LNCaP clone FGC (cell line): ENCODE measurements at regions not wholly inside any gene's neighbourhood (a gene's known extent, or its start where the extent isn't known, plus 50 kb on each side); places are given as distances from the start of the nearest gene placed in this dataset.

Source experiments
- DNase-seq: peaks from one replicate; pipeline ENCODE4 v3.0.0-alpha.2; 2011; ENCODE audit warnings: low read depth
- H3K4me3 ChIP-seq: 2 replicates; pipeline ENCODE4 v1.5.1; 2011; ENCODE audit warnings: mild to moderate bottlenecking, low read depth, low read length, control low read depth
- CTCF ChIP-seq: IDR thresholded peaks from 2 replicates; pipeline ENCODE4 v1.5.1; 2012; ENCODE audit warnings: mild to moderate bottlenecking; ENCODE audit not compliant: control insufficient read depth, insufficient read depth; ENCODE audit errors: extremely low read depth

- H3K4me3 ChIP-seq, result no peak overlapping the region
- DNase-seq, result no peak
- no peak for TF ChIP-seq CTCF
Observed at GRCh38 chr9:7542126-7542525, 257.5 kb downstream of the DMAC1 start.

- H3K4me3 ChIP-seq, result no peak overlapping the region
- TF ChIP-seq CTCF, result peak; percentile 93
- peak; percentile 15 for DNase-seq
Observed at GRCh38 chr9:7536310-7536939, 263.2 kb downstream of the DMAC1 start.

- no peak for TF ChIP-seq CTCF
- DNase-seq, result no peak
- H3K4me3 ChIP-seq, result no peak overlapping the region
Observed at GRCh38 chr9:7534211-7534935, 265.2 kb downstream of the DMAC1 start.

GRCh38 chr9:7533376-7534090 is 266.0 kb downstream of the DMAC1 start:
- TF ChIP-seq CTCF, result no peak
- H3K4me3 ChIP-seq, result no peak overlapping the region
- DNase-seq, result no peak

- DNase-seq, result no peak
- TF ChIP-seq CTCF, result no peak
- no peak overlapping the region for H3K4me3 ChIP-seq
Observed at GRCh38 chr9:7523426-7524043, 276.0 kb downstream of the DMAC1 start.

GRCh38 chr9:7520396-7520795 is 279.2 kb downstream of the DMAC1 start:
- DNase-seq, result no peak
- H3K4me3 ChIP-seq, result no peak overlapping the region
- TF ChIP-seq CTCF, result no peak
